B cell (primary cell): ENCODE measurements at regions not wholly inside any gene's neighbourhood (a gene's known extent, or its start where the extent isn't known, plus 50 kb on each side); places are given as distances from the start of the nearest gene placed in this dataset.
A peak's percentile ranks its signal among the peaks of the same experiment; 100 is the strongest.
"Not testable (repeated sequence)": the region's sequence is repeated elsewhere in the genome, so short reads cannot be mapped to it uniquely, and the experiment has no call there.

Experiments
- ATAC-seq: fragments of 200-7000 bp; cut with Tn5 transposase; one replicate; pipeline ENCODE4 v1.10.0; 2021; ENCODE audit warnings: low read depth, mild to moderate bottlenecking, moderate number of reproducible peaks, moderate library complexity
- CTCF ChIA-PET: fragments of 350-600 bp; sonication (Branson Sonifier 250); formaldehyde crosslinking; loops from one replicate; lab custom pipeline; 2021; ENCODE audit warnings: antibody characterized with exemption, inconsistent platforms; lab: Charles Lee
- POLR2A ChIA-PET: fragments of 350-600 bp; sonication (Branson Sonifier 250); formaldehyde crosslinking; loops from one replicate; lab custom pipeline; 2021; ENCODE audit warnings: antibody characterized with exemption; lab: Charles Lee
- DNase-seq: peaks from one replicate; pipeline ENCODE4 v3.0.0; 2013
- H2AFZ ChIP-seq: 2 replicates; pipeline ENCODE4 v1.6.1; 2012; ENCODE audit warnings: mild to moderate bottlenecking, low read depth, low read length; ENCODE audit not compliant: insufficient read depth, poor library complexity, severe bottlenecking
- H3K27ac ChIP-seq, 2 donors: 1 replicate in 1 of 2; 2 replicates in 1 of 2; pipeline ENCODE4 v1.5.1; 2012 to 2013; ENCODE audit warnings: low read length in 2 of 2, mild to moderate bottlenecking in 2 of 2, moderate library complexity in 1 of 2
- H3K27me3 ChIP-seq, 4 experiments: fragments of 200-600 bp in 1 of 4; sonication (generic) in 1 of 4; replicated peaks in 1 of 4; 1 replicate in 2 of 4; 2 replicates in 2 of 4; pipeline versions ENCODE4 v1.6.1 to v1.7.0; 2013 to 2016; ENCODE audit warnings: low read length in 3 of 4, mild to moderate bottlenecking in 2 of 4, mixed read lengths in 1 of 4, moderate library complexity in 1 of 4; ENCODE audit not compliant: insufficient read depth in 4 of 4, control insufficient read depth in 3 of 4; ENCODE audit errors: control extremely low read depth in 1 of 4
- H3K36me3 ChIP-seq, 2 experiments: replicated peaks in 1 of 2; 1 replicate in 1 of 2; 2 replicates in 1 of 2; pipeline versions ENCODE4 v1.6.1 to v1.7.1; 2013; ENCODE audit warnings: low read length in 1 of 2; ENCODE audit not compliant: insufficient read depth in 2 of 2, control insufficient read depth in 1 of 2; ENCODE audit errors: control extremely low read depth in 1 of 2, extremely low read depth in 1 of 2
- H3K4me1 ChIP-seq, 2 donors: fragments of 200-600 bp in 1 of 2; sonication (generic) in 1 of 2; 1 replicate in 1 of 2; 2 replicates in 1 of 2; pipeline versions ENCODE4 v1.5.1 to v1.6.1; 2013 to 2017; ENCODE audit warnings: low read length in 2 of 2; ENCODE audit not compliant: control insufficient read depth in 2 of 2, insufficient read depth in 2 of 2
- H3K4me2 ChIP-seq: replicated peaks from 2 replicates; pipeline ENCODE3; 2012; ENCODE audit warnings: mild to moderate bottlenecking, low read depth, low read length; ENCODE audit not compliant: poor library complexity, severe bottlenecking
- H3K4me3 ChIP-seq, 5 experiments: fragments of 200-600 bp in 1 of 5; sonication (generic) in 1 of 5; 1 replicate in 3 of 5; 2 replicates in 2 of 5; pipeline versions ENCODE4 v1.5.1 to v1.7.0; 2011 to 2016; ENCODE audit warnings: low read length in 4 of 5, mild to moderate bottlenecking in 4 of 5, low read depth in 2 of 5, control low read depth in 1 of 5, moderate library complexity in 1 of 5; ENCODE audit not compliant: insufficient read depth in 1 of 5; ENCODE audit errors: control extremely low read depth in 1 of 5, extremely low read depth in 1 of 5
- H3K79me2 ChIP-seq: fragments of 200-600 bp; sonication (generic); one replicate; pipeline ENCODE4 v1.6.0; 2016; ENCODE audit warnings: low read length; ENCODE audit not compliant: control insufficient read depth, insufficient read depth
- H3K9ac ChIP-seq: fragments of 200-600 bp; sonication (generic); 2 replicates; pipeline ENCODE4 v1.6.1; 2017; ENCODE audit warnings: mild to moderate bottlenecking, low read length, moderate library complexity
- H3K9me3 ChIP-seq, 3 donors: one replicate each; pipeline versions ENCODE4 v1.6.1 to v1.7.1; 2013; ENCODE audit warnings: low read length in 2 of 3; ENCODE audit not compliant: control insufficient read depth in 2 of 3, insufficient read depth in 1 of 3; ENCODE audit errors: control extremely low read depth in 1 of 3
- H4K20me1 ChIP-seq: 2 replicates; pipeline ENCODE4 v1.6.0; 2012; ENCODE audit warnings: mild to moderate bottlenecking, low read length; ENCODE audit not compliant: insufficient read depth, control insufficient read depth, poor library complexity, severe bottlenecking
- H3K27ac Mint-ChIP-seq: one replicate; pipeline ENCODE4 v1.8.0; 2021; ENCODE audit warnings: mixed read lengths
- H3K27me3 Mint-ChIP-seq: one replicate; pipeline ENCODE4 v1.8.0; 2021; ENCODE audit warnings: mixed read lengths
- H3K4me1 Mint-ChIP-seq: one replicate; pipeline ENCODE4 v1.8.0; 2021; ENCODE audit warnings: mixed read lengths
- H3K4me3 Mint-ChIP-seq: one replicate; pipeline ENCODE4 v1.8.0; 2021; ENCODE audit warnings: mixed read lengths
- H3K9me3 Mint-ChIP-seq: one replicate; pipeline ENCODE4 v1.8.0; 2022; ENCODE audit warnings: mixed read lengths; ENCODE audit not compliant: insufficient read depth
- CTCF ChIP-seq: fragments of 200-600 bp; IDR thresholded peaks from one replicate; pipeline ENCODE4 v1.8.0; 2022; ENCODE audit warnings: antibody characterized with exemption, mild to moderate bottlenecking
- EZH2 ChIP-seq: IDR thresholded peaks from 2 replicates; pipeline ENCODE4 v1.6.1; 2012; ENCODE audit warnings: borderline replicate concordance, low read depth, mild to moderate bottlenecking, moderate library complexity, low read length; ENCODE audit not compliant: insufficient read depth, poor library complexity, severe bottlenecking
- WGBS: methylation state at CpG from one replicate; pipeline ENCODE4 v1.1.5; 2013; ENCODE audit warnings: missing lambda C conversion rate; ENCODE audit not compliant: insufficient coverage; 5-methylcytosine and 5-hydroxymethylcytosine counted together
- intact Hi-C: fragments of 100-400 bp; cut with micrococcal nuclease; formaldehyde crosslinking; loops from one replicate; pipeline ENCODE4 v1.10.0; 2022

- H3K27me3 Mint-ChIP-seq, H2AFZ ChIP-seq, CTCF ChIA-PET, H3K79me2 ChIP-seq, POLR2A ChIA-PET, H4K20me1 ChIP-seq, H3K9me3 ChIP-seq, H3K4me2 ChIP-seq, intact Hi-C loops, H3K4me3 Mint-ChIP-seq, H3K27me3 ChIP-seq, H3K36me3 ChIP-seq, H3K4me1 ChIP-seq, H3K9me3 Mint-ChIP-seq, H3K4me1 Mint-ChIP-seq, H3K4me3 ChIP-seq, H3K27ac Mint-ChIP-seq, ATAC-seq, H3K27ac ChIP-seq, H3K9ac ChIP-seq: not testable (repeated sequence)
- DNase-seq, result peak; percentile 16
- WGBS, result 90% methylated on average over 8 of the region's 13 CpGs
- TF ChIP-seq CTCF, result peak; percentile 38
These were observed 102.8 kb upstream of the OSBPL11 start for GRCh38 chr3:125697979-125698640.

GRCh38 chr3:125715651-125716050 lies 120.4 kb upstream of the OSBPL11 start:
- no peak overlapping the region for H3K27ac Mint-ChIP-seq
- H3K4me3 Mint-ChIP-seq, result no peak overlapping the region
- intact Hi-C loops, result no loop called here
- Histone ChIP-seq H3K9ac (no peak overlapping the region), H3K36me3 (no peaks in the 10 kb centered on the region), H3K27ac (no peak overlapping the region), H3K27me3 (no peaks in the 10 kb centered on the region), H3K4me3 (no peak overlapping the region), H4K20me1 (no peaks in the 10 kb centered on the region), H3K4me2 (no peak overlapping the region), H3K79me2 (no peaks in the 10 kb centered on the region), H3K4me1 (no peaks in the 10 kb centered on the region), H2AFZ (no peak overlapping the region), H3K9me3 (peaks cover 0 to 4% (median 0%) of the 10 kb centered on the region in 3 donors)
- DNase-seq (no peak), ATAC-seq (no peak)
- CTCF ChIA-PET, result no interaction called here
- POLR2A ChIA-PET, result no interaction called here
- no peaks in the 10 kb centered on the region for H3K4me1 Mint-ChIP-seq
- WGBS, result 94% methylated on average over 21 of the region's 24 CpGs
- H3K9me3 Mint-ChIP-seq, result no peaks in the 10 kb centered on the region
- TF ChIP-seq EZH2, result no peak
- no peak for TF ChIP-seq CTCF
- H3K27me3 Mint-ChIP-seq, result no peaks in the 10 kb centered on the region

GRCh38 chr3:125732151-125732550 lies 136.9 kb upstream of the OSBPL11 start:
- H3K9ac ChIP-seq, H3K4me2 ChIP-seq, H3K4me3 Mint-ChIP-seq, H3K27me3 Mint-ChIP-seq, DNase-seq, H3K36me3 ChIP-seq, H3K27ac ChIP-seq, H3K9me3 ChIP-seq, H3K4me3 ChIP-seq, H3K79me2 ChIP-seq, H3K27ac Mint-ChIP-seq, H3K4me1 ChIP-seq, H3K27me3 ChIP-seq, ATAC-seq, intact Hi-C loops, H4K20me1 ChIP-seq, H3K9me3 Mint-ChIP-seq, CTCF ChIA-PET, POLR2A ChIA-PET, H3K4me1 Mint-ChIP-seq, H2AFZ ChIP-seq: not testable (repeated sequence)
- WGBS, result 91% methylated on average over 6 of the region's 11 CpGs
